GM06990 (cell line): ENCODE measurements at regions not wholly inside any gene's neighbourhood (a gene's known extent, or its start where the extent isn't known, plus 50 kb on each side); places are given as distances from the start of the nearest gene placed in this dataset.

Experiments used
- DNase-seq: peaks from one replicate; pipeline ENCODE4 v3.0.0-alpha.2; 2011; ENCODE audit not compliant: insufficient read length; ENCODE audit errors: extremely low read depth
- H3K27me3 ChIP-seq: replicated peaks from 2 replicates; pipeline ENCODE4 v1.6.0; 2011; ENCODE audit warnings: low read length; ENCODE audit not compliant: control insufficient read depth, insufficient read depth
- H3K36me3 ChIP-seq: 2 replicates; pipeline ENCODE4 v1.5.1; 2011; ENCODE audit warnings: low read length; ENCODE audit not compliant: control insufficient read depth, insufficient read depth
- H3K4me3 ChIP-seq: replicated peaks from 2 replicates; pipeline ENCODE4 v1.5.1; 2011; ENCODE audit warnings: low read depth, mild to moderate bottlenecking, control low read depth, low read length
- TF ChIP-seq, protein P1 (sequence below): IDR thresholded peaks from 2 replicates; pipeline ENCODE4 v1.5.1; 2011; ENCODE audit warnings: low read length, control low read depth, mild to moderate bottlenecking, inconsistent platforms; ENCODE audit not compliant: insufficient read depth, poor library complexity, severe bottlenecking

DNA sequence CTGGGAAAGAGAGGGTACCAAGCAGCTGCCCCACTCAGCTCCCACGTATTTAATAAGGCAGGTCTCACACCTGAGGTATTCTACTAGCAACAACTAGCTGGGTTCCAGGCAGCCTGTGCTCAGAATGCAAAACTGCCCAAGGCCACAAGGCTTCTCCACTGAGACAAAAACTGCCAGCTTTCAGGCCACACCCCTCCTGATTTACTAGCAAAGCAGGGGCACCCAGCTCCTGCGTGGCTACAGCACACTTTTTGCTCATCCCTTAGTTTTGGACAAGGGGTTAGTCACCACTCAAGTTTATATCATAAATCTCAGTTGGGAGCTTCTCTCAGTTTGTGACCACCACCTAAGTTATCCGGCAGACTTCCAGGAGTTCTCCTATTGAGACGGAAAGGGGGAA, 494.6 kb downstream of the CDH11 start:
- no peak for DNase-seq
- no peaks in the 10 kb centered on the region for H3K27me3 ChIP-seq
- H3K36me3 ChIP-seq = no peaks in the 10 kb centered on the region
- TF ChIP-seq, protein P1, sequence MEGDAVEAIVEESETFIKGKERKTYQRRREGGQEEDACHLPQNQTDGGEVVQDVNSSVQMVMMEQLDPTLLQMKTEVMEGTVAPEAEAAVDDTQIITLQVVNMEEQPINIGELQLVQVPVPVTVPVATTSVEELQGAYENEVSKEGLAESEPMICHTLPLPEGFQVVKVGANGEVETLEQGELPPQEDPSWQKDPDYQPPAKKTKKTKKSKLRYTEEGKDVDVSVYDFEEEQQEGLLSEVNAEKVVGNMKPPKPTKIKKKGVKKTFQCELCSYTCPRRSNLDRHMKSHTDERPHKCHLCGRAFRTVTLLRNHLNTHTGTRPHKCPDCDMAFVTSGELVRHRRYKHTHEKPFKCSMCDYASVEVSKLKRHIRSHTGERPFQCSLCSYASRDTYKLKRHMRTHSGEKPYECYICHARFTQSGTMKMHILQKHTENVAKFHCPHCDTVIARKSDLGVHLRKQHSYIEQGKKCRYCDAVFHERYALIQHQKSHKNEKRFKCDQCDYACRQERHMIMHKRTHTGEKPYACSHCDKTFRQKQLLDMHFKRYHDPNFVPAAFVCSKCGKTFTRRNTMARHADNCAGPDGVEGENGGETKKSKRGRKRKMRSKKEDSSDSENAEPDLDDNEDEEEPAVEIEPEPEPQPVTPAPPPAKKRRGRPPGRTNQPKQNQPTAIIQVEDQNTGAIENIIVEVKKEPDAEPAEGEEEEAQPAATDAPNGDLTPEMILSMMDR = no peak
- no peak overlapping the region for H3K4me3 ChIP-seq

DNA sequence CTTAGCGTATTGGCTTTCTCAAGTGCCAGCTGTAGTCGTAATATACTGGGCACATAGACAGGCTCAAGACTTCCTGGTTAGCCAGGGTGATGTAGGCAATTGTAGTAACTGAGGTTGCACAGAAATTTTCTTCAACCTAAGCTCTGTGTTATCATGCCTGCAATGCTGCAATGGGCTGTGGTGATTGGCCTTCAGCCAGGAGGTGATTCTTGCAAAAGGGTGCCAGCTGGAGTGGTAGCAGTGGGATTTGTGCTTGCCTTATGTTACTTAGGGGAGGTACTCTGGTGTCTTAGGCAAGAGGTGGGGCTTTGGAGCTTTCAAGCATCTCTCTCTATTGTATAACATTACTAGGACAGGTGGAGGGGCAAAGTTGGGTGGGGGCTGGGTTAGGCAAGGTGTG, 495.1 kb downstream of the CDH11 start:
- H3K4me3 ChIP-seq = no peak overlapping the region
- no peak for DNase-seq
- H3K27me3 ChIP-seq = no peaks in the 10 kb centered on the region
- H3K36me3 ChIP-seq = no peaks in the 10 kb centered on the region
- TF ChIP-seq, protein P1 = no peak

DNA sequence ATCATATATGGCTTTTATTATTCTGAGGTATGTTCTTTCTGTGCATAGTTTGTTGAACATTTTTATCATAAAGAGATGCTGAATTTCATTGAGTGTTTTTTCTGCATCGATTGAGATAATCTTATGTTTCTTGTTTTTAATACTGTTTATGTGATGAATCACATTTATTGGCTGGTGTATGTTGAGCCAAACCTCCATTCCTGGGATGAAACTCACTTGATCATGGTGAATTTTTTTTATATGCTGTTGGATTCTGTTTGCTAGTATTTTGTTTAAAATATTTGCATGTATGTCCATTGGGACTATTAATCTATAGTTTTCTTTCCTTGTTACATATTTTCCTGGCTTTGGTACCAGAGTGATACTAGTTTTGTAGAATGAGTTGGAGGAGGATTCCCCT, 500.2 kb downstream of the CDH11 start:
- H3K27me3 ChIP-seq = no peaks in the 10 kb centered on the region
- TF ChIP-seq, protein P1 = no peak
- no peak overlapping the region for H3K4me3 ChIP-seq
- H3K36me3 ChIP-seq = no peaks in the 10 kb centered on the region
- DNase-seq = no peak

DNA sequence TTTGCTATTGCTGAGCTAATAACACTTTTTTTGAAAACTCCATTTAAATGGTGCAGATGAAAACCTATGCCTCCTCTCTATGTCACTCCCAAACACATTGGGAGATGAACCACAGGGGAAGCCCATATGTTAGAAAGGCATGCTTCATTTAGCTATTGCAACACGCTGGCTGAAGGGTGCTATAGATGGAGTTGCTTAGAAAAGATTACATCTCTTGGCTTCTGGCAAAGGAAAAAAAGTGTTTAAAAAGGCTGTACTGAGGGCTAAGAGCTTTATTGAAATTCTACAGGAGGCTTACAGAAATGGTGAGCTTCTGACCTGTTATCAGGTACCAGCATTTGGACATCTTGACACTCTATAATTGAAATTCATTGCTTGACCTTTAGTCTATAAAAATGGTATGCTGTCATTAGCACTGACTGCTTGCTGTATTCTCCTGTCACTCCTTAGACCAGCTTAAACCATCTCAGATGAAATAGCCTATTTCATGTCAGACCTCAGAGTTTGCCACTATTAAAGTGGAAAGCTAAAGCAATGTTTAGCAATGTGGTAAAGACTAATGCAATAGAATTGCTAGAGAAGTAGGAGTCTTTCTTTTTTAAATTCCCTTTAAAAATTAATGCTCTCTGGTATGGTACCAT, 503.9 kb downstream of the CDH11 start:
- TF ChIP-seq, protein P1 = no peak
- Histone ChIP-seq H3K4me3 (no peak overlapping the region), H3K27me3 (no peaks in the 10 kb centered on the region), H3K36me3 (no peaks in the 10 kb centered on the region)
- no peak for DNase-seq

DNA sequence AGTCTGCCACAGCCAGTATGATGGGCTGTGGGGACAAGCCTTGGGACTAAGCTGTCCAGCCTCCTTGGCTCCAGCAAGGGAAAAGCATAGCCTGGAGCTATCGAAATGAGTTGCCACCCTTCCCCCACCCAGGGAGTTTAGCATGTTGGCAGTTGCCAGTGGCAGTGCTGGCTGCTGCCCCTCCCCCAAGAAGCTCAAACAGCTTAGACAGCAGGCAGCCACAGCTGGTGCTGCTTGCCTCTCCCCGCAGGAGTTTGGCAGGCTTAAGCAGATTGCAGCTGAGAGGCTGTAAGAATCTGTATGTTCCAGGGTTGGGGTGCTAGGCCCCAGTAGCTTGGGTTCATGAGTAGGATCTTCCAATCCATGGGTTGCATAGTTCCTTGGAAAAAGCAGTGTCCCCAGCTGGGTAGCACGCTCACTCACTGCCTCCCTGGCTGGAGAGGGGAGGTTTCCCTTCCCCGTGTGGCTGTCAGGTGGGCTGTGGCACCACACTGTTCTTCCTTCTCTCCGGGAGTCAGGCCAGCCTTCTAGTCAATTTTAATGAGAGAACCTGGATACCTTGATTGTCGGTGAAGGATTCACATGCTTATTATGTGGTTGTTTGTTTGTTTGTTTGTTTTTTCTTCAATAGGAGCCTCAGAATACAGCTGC, 506.1 kb downstream of the CDH11 start:
- DNase-seq = no peak
- Histone ChIP-seq H3K27me3 (no peaks in the 10 kb centered on the region), H3K36me3 (no peaks in the 10 kb centered on the region), H3K4me3 (no peak overlapping the region)
- TF ChIP-seq, protein P1 = no peak

DNA sequence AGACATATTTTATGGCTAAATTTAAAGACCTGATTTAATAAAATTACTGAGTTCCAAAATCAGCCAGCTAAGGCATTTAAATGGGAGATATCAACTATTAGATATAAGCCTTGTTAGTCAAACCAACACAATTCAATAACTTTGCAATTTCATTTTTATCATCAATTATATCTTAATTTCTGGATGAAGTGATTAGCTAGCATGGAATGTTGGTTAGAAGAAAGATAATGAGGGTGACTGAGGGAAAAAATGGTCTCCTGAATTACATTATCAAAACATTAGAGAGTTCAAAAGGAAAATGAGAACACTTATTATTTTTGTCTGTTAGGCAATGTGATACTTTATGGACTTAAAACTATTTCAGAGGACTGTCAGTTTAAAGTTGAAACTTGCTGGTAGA, 525.7 kb downstream of the CDH11 start:
- TF ChIP-seq, protein P1 = no peak
- Histone ChIP-seq H3K27me3 (no peaks in the 10 kb centered on the region), H3K4me3 (no peak overlapping the region), H3K36me3 (no peaks in the 10 kb centered on the region)
- DNase-seq = no peak
